WI38 (cell line): ENCODE measurements at regions not wholly inside any gene's neighbourhood (a gene's known extent, or its start where the extent isn't known, plus 50 kb on each side); places are given as distances from the start of the nearest gene placed in this dataset.

Experiments used
- H3K4me3 ChIP-seq: 2 replicates; pipeline ENCODE4 v1.5.1; 2011; ENCODE audit warnings: low read depth, mild to moderate bottlenecking, control low read depth, low read length
- TF ChIP-seq, protein P1 (sequence below): IDR thresholded peaks from 2 replicates; pipeline ENCODE4 v1.5.1; 2012; ENCODE audit warnings: low read depth, mild to moderate bottlenecking, control low read depth, low read length

DNA sequence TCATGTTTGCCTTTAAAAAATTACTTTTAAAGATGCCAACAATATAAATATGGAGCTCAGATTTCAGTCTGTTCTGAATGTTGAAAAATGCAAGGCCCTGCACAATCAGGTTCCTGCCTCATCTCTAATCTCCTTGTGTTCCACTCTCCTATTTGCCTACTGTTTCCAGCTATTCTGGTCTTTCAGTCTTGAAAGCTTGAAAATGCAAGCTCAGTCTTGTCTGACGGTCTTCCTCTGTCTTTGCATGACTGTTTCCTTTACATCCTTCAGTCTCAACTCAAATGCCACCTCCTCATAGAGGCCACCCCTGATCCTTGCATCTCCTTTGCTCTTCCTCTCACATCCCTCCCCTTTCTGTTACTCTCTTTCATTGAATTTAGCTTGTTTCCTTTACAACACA, 354.9 kb downstream of the KIF4B start:
- no peak overlapping the region for H3K4me3 ChIP-seq
- TF ChIP-seq, protein P1, sequence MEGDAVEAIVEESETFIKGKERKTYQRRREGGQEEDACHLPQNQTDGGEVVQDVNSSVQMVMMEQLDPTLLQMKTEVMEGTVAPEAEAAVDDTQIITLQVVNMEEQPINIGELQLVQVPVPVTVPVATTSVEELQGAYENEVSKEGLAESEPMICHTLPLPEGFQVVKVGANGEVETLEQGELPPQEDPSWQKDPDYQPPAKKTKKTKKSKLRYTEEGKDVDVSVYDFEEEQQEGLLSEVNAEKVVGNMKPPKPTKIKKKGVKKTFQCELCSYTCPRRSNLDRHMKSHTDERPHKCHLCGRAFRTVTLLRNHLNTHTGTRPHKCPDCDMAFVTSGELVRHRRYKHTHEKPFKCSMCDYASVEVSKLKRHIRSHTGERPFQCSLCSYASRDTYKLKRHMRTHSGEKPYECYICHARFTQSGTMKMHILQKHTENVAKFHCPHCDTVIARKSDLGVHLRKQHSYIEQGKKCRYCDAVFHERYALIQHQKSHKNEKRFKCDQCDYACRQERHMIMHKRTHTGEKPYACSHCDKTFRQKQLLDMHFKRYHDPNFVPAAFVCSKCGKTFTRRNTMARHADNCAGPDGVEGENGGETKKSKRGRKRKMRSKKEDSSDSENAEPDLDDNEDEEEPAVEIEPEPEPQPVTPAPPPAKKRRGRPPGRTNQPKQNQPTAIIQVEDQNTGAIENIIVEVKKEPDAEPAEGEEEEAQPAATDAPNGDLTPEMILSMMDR: no peak

- H3K4me3 ChIP-seq: no peak overlapping the region
- TF ChIP-seq, protein P1: no peak
Observed at GRCh38 chr5:155380480-155380879, 366.9 kb downstream of the KIF4B start.

- H3K4me3 ChIP-seq: no peak overlapping the region
- TF ChIP-seq, protein P1: no peak
Observed at GRCh38 chr5:155381654-155382053, 368.1 kb downstream of the KIF4B start.

GRCh38 chr5:155389498-155389897, 375.9 kb downstream of the KIF4B start:
- TF ChIP-seq, protein P1: no peak
- H3K4me3 ChIP-seq: no peak overlapping the region

GRCh38 chr5:155394727-155395126, 381.2 kb downstream of the KIF4B start:
- TF ChIP-seq, protein P1: no peak
- H3K4me3 ChIP-seq: no peak overlapping the region

DNA sequence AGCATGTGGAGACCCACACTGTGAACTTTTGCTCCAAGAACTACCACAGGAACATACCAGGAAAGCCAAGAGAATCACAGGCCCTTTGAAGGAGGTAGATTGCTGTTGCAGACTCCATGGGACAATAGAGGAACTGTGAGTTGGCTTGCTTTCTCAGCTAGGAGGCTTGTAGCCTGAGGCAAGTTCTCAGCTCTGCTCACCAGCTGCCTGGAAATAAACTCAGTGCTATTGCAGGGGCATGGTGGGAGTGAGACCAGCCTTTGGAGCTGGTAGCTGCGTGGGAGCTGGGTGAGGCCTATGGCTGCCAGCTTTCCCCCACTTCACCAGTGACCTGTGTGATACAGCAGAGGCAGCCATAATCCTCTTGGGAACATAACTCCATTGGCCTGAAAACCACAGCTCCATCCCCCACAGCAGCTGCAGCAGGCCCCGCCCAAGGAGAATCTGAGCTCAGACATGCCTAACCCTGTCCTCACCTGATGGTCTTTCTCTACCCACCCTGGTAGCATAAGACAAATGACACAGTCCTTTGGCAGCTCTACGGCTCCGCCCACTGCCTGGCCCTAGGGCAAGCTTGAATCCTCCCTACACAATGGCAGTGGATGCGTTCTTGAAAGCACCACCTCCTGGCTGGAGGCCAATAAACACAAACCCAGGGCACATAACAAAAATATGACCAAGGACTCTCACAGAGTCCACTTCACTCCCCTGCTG, 389.5 kb downstream of the KIF4B start:
- no peak overlapping the region for H3K4me3 ChIP-seq
- TF ChIP-seq, protein P1: no peak

- H3K4me3 ChIP-seq: no peak overlapping the region
- TF ChIP-seq, protein P1: no peak
Observed at GRCh38 chr5:155406815-155407214, 393.3 kb downstream of the KIF4B start.
